HG02870 (cell line): ENCODE measurements at regions not wholly inside any gene's neighbourhood (a gene's known extent, or its start where the extent isn't known, plus 50 kb on each side); places are given as distances from the start of the nearest gene placed in this dataset.
"Not testable (repeated sequence)": the region's sequence is repeated elsewhere in the genome, so short reads cannot be mapped to it uniquely, and the experiment has no call there.

Experiments
- ATAC-seq: cut with Tn5 transposase; IDR thresholded peaks from one replicate; pipeline ENCODE4 v1.9.1; 2021; ENCODE audit warnings: mild to moderate bottlenecking, moderate library complexity; ENCODE audit not compliant: unreplicated experiment

DNA sequence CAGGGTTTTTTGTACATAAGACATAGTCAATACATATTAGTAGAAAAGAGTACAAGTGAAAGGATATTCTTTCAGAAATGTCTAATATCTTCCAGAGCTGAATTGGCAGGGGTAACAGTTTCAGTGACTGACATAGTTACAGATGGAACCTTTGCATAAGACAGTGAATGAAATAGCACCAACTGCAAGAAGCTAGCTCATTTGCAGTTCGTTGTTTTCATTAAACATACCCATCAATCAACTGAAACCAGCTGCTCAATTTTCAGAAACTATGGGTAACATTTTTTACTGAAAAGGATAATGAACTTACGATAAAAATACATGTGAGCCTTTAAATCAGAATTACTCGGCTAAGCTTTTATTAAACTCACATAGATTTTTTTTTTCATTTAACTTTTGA is 93.9 kb upstream of the EPHA3 start:
- ATAC-seq: no peak

DNA sequence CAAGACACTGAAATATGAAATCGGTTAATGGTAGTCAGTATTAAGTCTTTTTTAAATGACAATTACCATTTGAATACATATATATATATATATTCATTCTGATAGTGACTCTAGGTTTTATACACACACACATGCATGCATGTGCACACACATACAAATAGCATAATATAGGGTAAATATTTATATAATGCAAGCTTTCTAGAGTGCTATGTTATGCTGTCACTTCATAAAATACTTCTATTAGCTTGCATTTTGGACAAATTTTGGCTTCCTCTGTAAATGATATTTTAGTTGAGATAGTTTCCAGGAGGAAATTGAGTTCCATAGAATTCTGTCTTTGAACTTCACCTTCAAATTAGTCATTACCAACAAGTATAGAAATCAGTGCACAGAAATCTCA is 89.9 kb upstream of the EPHA3 start:
- no peak for ATAC-seq

- no peak for ATAC-seq
Observed at GRCh38 chr3:89025185-89025584, 82.2 kb upstream of the EPHA3 start.

DNA sequence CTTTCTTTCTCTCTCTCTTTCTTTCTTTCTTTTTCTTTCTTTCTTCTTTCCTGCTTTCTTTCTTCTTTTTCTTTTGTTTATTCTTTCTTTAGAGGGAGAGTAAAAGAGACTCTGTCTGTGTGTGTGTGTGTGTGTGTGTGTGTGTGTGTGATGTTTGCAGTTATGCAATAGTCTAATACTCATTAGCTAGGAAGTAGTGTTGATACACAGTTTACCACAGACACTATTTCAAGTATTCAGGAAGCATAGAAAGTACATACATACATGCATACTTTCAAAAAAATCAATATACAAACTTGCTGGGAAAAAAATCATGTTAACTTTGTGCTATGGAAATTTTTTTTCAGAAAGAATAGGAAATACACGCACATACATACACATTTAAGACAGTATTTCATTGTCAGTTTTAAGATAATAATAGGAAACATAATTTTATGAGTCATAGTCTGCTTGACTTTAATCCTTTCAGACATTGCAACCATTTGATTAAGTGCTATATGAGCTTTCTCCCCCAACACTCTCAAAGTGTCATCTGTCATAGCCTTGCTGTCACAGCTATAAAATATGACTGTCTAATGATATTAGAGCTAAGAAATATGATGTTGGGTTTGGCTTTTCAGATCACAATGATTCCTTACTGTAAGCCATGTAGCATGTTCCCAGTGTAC is 74.9 kb upstream of the EPHA3 start:
- ATAC-seq: no peak

- not testable (repeated sequence) for ATAC-seq
Observed at GRCh38 chr3:89034723-89035122, 72.7 kb upstream of the EPHA3 start.

DNA sequence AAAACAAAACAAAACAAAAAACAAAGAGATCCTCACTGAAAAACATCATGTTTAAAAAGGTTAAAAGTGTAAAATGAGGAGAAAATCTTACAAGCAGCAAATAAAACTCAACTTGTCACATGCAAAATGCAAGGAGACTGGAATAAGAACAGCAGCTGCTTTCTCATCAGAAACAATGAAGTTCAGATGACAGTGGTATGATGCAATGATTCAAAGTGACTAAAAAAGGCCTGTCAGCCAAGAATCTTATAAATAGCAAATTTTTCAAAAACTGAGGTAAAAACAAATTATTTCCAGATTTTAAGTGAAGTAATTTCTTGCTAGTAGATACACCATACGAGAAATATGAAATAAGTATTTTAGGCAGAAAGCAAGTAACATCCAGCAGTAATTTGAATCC is 68.6 kb upstream of the EPHA3 start:
- no peak for ATAC-seq

GRCh38 chr3:89042236-89042835 is 65.1 kb upstream of the EPHA3 start:
- ATAC-seq: no peak

- no peak for ATAC-seq
Observed at GRCh38 chr3:89043406-89043932, 64.0 kb upstream of the EPHA3 start.

GRCh38 chr3:89046661-89047060 is 60.8 kb upstream of the EPHA3 start:
- no peak for ATAC-seq

GRCh38 chr3:89049119-89049518 is 58.3 kb upstream of the EPHA3 start:
- ATAC-seq: no peak

- ATAC-seq: no peak
Observed at GRCh38 chr3:89052386-89052785, 55.0 kb upstream of the EPHA3 start.

GRCh38 chr3:89057398-89057797 is 50.0 kb upstream of the EPHA3 start:
- ATAC-seq: no peak
